Fibroblast of lung (primary cell): ENCODE measurements at regions not wholly inside any gene's neighbourhood (a gene's known extent, or its start where the extent isn't known, plus 50 kb on each side); places are given as distances from the start of the nearest gene placed in this dataset.

Source experiments
- DNase-seq, 2 donors: peaks; one replicate each; pipeline versions ENCODE4 v3.0.0 to v3.0.0-alpha.2; 2010; ENCODE audit warnings: low read depth in 2 of 2
- H2AFZ ChIP-seq: 2 replicates; pipeline ENCODE4 v1.5.1; 2012; ENCODE audit warnings: low read length, control low read depth, inconsistent platforms
- H3K27ac ChIP-seq: 2 replicates; pipeline ENCODE4 v1.5.1; 2011; ENCODE audit warnings: low read length, control low read depth; ENCODE audit not compliant: insufficient read depth
- H3K27me3 ChIP-seq: 2 replicates; pipeline ENCODE4 v1.5.1; 2011; ENCODE audit warnings: mild to moderate bottlenecking, low read length; ENCODE audit not compliant: control insufficient read depth, insufficient read depth
- H3K36me3 ChIP-seq: 2 replicates; pipeline ENCODE4 v1.5.1; 2011; ENCODE audit warnings: low read length; ENCODE audit not compliant: control insufficient read depth, insufficient read depth
- H3K4me1 ChIP-seq: 2 replicates; pipeline ENCODE4 v1.5.1; 2011; ENCODE audit warnings: low read length; ENCODE audit not compliant: control insufficient read depth, insufficient read depth; ENCODE audit errors: extremely low read depth
- H3K4me2 ChIP-seq: 2 replicates; pipeline ENCODE4 v1.5.1; 2011; ENCODE audit warnings: low read length, control low read depth; ENCODE audit not compliant: insufficient read depth; ENCODE audit errors: extremely low read depth
- H3K4me3 ChIP-seq, 4 experiments: fragments of 200-600 bp in 1 of 4; sonication (generic) in 1 of 4; replicated peaks in 1 of 4; 2 replicates each; pipeline ENCODE4 v1.5.1; 2011 to 2016; ENCODE audit warnings: low read length in 4 of 4, low read depth in 3 of 4, mild to moderate bottlenecking in 3 of 4, control low read depth in 2 of 4, inconsistent platforms in 1 of 4, mixed read lengths in 1 of 4; ENCODE audit not compliant: insufficient read depth in 1 of 4; ENCODE audit errors: control extremely low read depth in 1 of 4
- H3K79me2 ChIP-seq: 2 replicates; pipeline ENCODE4 v1.5.1; 2012; ENCODE audit warnings: mild to moderate bottlenecking, low read length, inconsistent platforms; ENCODE audit not compliant: control insufficient read depth, insufficient read depth
- H3K9ac ChIP-seq: 2 replicates; pipeline ENCODE4 v1.5.1; 2011; ENCODE audit warnings: mild to moderate bottlenecking, low read length, control low read depth; ENCODE audit not compliant: insufficient read depth
- H3K9me3 ChIP-seq: 2 replicates; pipeline ENCODE4 v1.5.1; 2012; ENCODE audit warnings: low read depth, low read length; ENCODE audit not compliant: control insufficient read depth, insufficient read depth
- H4K20me1 ChIP-seq: 2 replicates; pipeline ENCODE4 v1.5.1; 2011; ENCODE audit warnings: low read length; ENCODE audit not compliant: control insufficient read depth, insufficient read depth; ENCODE audit errors: extremely low read depth
- CTCF ChIP-seq, 2 donors: IDR thresholded peaks in 1 of 2; conservative IDR thresholded peaks in 1 of 2; 1 replicate in 1 of 2; 2 replicates in 1 of 2; pipeline ENCODE4 v1.5.1; 2011 to 2012; ENCODE audit warnings: low read length in 2 of 2, control low read depth in 1 of 2, inconsistent platforms in 1 of 2, low read depth in 1 of 2, mild to moderate bottlenecking in 1 of 2
- EZH2 ChIP-seq: IDR thresholded peaks from 2 replicates; pipeline ENCODE4 v1.5.1; 2012; ENCODE audit warnings: low read length, control low read depth, mild to moderate bottlenecking; ENCODE audit errors: missing control alignments

- peak in 1 of 2 donors; percentile 1 for DNase-seq
- TF ChIP-seq EZH2, result no peak
- no peak for TF ChIP-seq CTCF (conservative IDR thresholded peaks at IDR 0.05 in 1 of 2, IDR thresholded peaks at IDR 0.05 in 1 of 2; ENCODE audit: low read depth in 1 of 2, low read length in 2 of 2)
- Histone ChIP-seq H3K27ac (no peak overlapping the region), H3K4me3 (no peak overlapping the region), H3K4me1 (no peaks in the 10 kb centered on the region), H3K27me3 (no peaks in the 10 kb centered on the region), H2AFZ (no peak overlapping the region), H4K20me1 (no peaks in the 10 kb centered on the region), H3K9me3 (no peaks in the 10 kb centered on the region), H3K36me3 (no peaks in the 10 kb centered on the region), H3K4me2 (no peak overlapping the region), H3K79me2 (no peaks in the 10 kb centered on the region), H3K9ac (no peak overlapping the region)
These were observed 133.4 kb downstream of the HAO1 start for GRCh38 chr20:7806831-7807230.

- Histone ChIP-seq H4K20me1 (no peaks in the 10 kb centered on the region), H3K79me2 (no peaks in the 10 kb centered on the region), H3K27me3 (no peaks in the 10 kb centered on the region), H3K36me3 (no peaks in the 10 kb centered on the region), H3K4me2 (no peak overlapping the region), H3K27ac (no peak overlapping the region), H3K9me3 (no peaks in the 10 kb centered on the region), H3K4me3 (no peak overlapping the region), H2AFZ (no peak overlapping the region), H3K4me1 (no peaks in the 10 kb centered on the region), H3K9ac (no peak overlapping the region)
- TF ChIP-seq CTCF (conservative IDR thresholded peaks at IDR 0.05 in 1 of 2, IDR thresholded peaks at IDR 0.05 in 1 of 2; ENCODE audit: low read depth in 1 of 2, low read length in 2 of 2), result no peak
- no peak for TF ChIP-seq EZH2
- no peak for DNase-seq
These were observed 123.0 kb downstream of the HAO1 start for GRCh38 chr20:7817286-7817685.

- no peak overlapping the region for H3K9ac ChIP-seq
- no peaks in the 10 kb centered on the region for H3K9me3 ChIP-seq
- no peak overlapping the region for H2AFZ ChIP-seq
- DNase-seq, result no peak
- no peak for TF ChIP-seq EZH2
- TF ChIP-seq CTCF (conservative IDR thresholded peaks at IDR 0.05 in 1 of 2, IDR thresholded peaks at IDR 0.05 in 1 of 2; ENCODE audit: low read depth in 1 of 2, low read length in 2 of 2), result no peak
- no peaks in the 10 kb centered on the region for H3K79me2 ChIP-seq
- no peak overlapping the region for H3K27ac ChIP-seq
- no peaks in the 10 kb centered on the region for H4K20me1 ChIP-seq
- H3K4me2 ChIP-seq, result no peak overlapping the region
- no peaks in the 10 kb centered on the region for H3K4me1 ChIP-seq
- H3K27me3 ChIP-seq, result no peaks in the 10 kb centered on the region
- H3K36me3 ChIP-seq, result no peaks in the 10 kb centered on the region
- no peak overlapping the region for H3K4me3 ChIP-seq
These were observed 121.8 kb downstream of the HAO1 start for GRCh38 chr20:7818477-7818876.
